Mammary epithelial cell (primary cell): ENCODE measurements at regions not wholly inside any gene's neighbourhood (a gene's known extent, or its start where the extent isn't known, plus 50 kb on each side); places are given as distances from the start of the nearest gene placed in this dataset.

Experiments used
- EZH2 ChIP-seq: IDR thresholded peaks from 2 replicates; pipeline ENCODE4 v1.6.1; 2012; ENCODE audit warnings: low read length, inconsistent platforms, borderline replicate concordance
- TF ChIP-seq, protein P1 (sequence below), 2 donors: IDR thresholded peaks in 1 of 2; conservative IDR thresholded peaks in 1 of 2; 2 replicates each; pipeline ENCODE4 v1.5.1; 2011 to 2012; ENCODE audit warnings: inconsistent platforms in 2 of 2, low read length in 2 of 2, mild to moderate bottlenecking in 2 of 2, control low read depth in 1 of 2, low read depth in 1 of 2; ENCODE audit not compliant: insufficient read depth in 1 of 2; ENCODE audit errors: extremely low read depth in 1 of 2

- TF ChIP-seq, protein P1, sequence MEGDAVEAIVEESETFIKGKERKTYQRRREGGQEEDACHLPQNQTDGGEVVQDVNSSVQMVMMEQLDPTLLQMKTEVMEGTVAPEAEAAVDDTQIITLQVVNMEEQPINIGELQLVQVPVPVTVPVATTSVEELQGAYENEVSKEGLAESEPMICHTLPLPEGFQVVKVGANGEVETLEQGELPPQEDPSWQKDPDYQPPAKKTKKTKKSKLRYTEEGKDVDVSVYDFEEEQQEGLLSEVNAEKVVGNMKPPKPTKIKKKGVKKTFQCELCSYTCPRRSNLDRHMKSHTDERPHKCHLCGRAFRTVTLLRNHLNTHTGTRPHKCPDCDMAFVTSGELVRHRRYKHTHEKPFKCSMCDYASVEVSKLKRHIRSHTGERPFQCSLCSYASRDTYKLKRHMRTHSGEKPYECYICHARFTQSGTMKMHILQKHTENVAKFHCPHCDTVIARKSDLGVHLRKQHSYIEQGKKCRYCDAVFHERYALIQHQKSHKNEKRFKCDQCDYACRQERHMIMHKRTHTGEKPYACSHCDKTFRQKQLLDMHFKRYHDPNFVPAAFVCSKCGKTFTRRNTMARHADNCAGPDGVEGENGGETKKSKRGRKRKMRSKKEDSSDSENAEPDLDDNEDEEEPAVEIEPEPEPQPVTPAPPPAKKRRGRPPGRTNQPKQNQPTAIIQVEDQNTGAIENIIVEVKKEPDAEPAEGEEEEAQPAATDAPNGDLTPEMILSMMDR (conservative IDR thresholded peaks at IDR 0.05 in 1 of 2, IDR thresholded peaks at IDR 0.05 in 1 of 2; ENCODE audit: extremely low read depth in 1 of 2, insufficient read depth in 1 of 2, low read depth in 1 of 2, low read length in 2 of 2) = no peak
- no peak for TF ChIP-seq EZH2
Measured at GRCh38 chr14:62159314-62159713, 397.1 kb downstream of the SNAPC1 start.
